Kidney tubule cell (primary cell): ENCODE measurements at regions not wholly inside any gene's neighbourhood (a gene's known extent, or its start where the extent isn't known, plus 50 kb on each side); places are given as distances from the start of the nearest gene placed in this dataset.

ENCODE experiments used
- DNase-seq: peaks from one replicate; pipeline ENCODE4 v3.0.0-alpha.2; 2018; ENCODE audit warnings: low spot score

- no peak for DNase-seq
Observed at GRCh38 chrX:42946544-42947194, 168.7 kb upstream of the PPP1R2C start.

GRCh38 chrX:42948723-42949657 lies 171.0 kb upstream of the PPP1R2C start:
- DNase-seq = no peak

- no peak for DNase-seq
Observed at GRCh38 chrX:42951747-42952146, 173.8 kb upstream of the PPP1R2C start.

DNA sequence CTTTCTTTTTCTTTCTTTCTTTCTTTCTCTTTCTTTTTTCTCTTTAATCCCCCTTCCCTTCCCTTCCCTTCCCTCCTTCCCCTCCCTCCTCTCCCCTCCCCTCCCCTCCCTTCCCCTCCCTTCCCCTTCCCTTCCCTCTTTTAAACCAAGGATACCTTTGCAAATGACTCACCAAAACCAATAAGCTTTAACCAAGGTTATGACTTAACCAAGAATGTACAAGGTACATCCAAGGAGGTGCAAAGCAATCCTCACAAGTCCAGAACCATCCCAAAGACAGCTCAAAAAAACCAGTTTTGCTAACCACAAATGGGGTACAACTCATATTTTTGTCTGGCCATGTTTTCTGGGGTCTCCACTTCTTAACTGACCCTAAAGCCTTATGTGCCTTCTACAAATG lies 174.7 kb upstream of the PPP1R2C start:
- DNase-seq = peak; percentile 61

GRCh38 chrX:42954880-42955279 lies 176.9 kb upstream of the PPP1R2C start:
- no peak for DNase-seq

DNA sequence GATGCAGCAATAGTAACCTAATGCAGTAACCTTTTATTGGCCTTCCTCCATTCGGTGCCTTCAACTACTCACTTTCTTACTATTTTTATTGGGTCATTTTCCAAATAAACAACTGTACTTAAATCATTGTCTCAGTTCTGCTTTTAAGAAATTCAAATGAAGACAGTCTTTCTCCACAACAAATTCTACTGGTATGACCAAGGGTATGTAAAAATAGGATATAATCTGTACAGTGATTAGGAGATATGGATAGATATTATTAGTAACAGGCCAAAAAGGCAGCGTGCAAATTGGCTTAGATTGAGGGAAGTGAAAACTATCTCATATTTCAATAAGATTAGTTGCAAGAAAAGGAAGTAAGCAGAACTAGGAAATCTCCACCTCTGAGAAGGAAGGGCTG lies 177.4 kb upstream of the PPP1R2C start:
- DNase-seq = no peak

- DNase-seq = no peak
Observed at GRCh38 chrX:42967681-42968300, 189.8 kb upstream of the PPP1R2C start.

DNA sequence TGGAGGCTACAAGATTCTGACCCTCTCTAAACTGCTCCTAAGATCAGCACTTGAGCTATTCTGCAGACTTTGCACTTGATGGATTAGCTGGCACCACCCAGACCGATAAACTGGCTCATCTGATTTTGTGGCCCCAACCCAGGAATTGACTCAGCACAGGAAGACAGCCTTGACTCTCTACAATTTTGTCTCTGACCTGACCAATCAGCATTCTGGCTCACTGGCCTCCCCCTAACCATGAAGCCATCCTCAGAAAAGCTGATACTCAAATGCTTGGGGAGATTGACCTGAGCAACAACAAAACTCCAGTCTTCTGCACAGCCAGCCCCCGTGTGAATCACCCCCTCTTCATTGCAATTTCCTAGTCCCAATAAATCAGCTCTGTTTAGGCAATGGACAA lies 195.4 kb upstream of the PPP1R2C start:
- DNase-seq = no peak

GRCh38 chrX:42975906-42976305 lies 197.9 kb upstream of the PPP1R2C start:
- no peak for DNase-seq

GRCh38 chrX:42976746-42977366 lies 198.9 kb upstream of the PPP1R2C start:
- peak; percentile 9 for DNase-seq

GRCh38 chrX:42978655-42979379 lies 200.9 kb upstream of the PPP1R2C start:
- peak; percentile 77 for DNase-seq

DNA sequence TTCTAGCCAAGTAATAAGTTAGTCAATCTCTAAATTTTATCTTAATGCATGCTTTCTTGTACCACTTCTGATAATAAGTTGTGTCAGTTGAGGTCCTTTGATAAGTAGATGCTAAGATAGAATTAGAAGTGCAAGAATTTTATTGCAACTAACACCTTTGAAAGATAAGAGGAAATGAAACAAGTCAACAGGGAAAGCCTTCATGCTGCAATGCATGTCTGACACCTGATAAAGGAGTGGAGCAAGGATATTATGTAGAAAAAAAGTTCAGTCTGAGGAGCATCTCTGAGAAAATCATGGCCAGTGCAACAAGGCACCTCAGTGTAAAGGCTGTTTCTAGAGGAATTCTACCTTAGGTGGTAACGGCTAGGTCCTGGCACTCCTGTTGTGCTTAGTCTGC lies 210.7 kb upstream of the PPP1R2C start:
- DNase-seq = no peak

- peak; percentile 70 for DNase-seq
Observed at GRCh38 chrX:42992199-42992943, 214.4 kb upstream of the PPP1R2C start.

GRCh38 chrX:42996861-42997260 lies 218.9 kb upstream of the PPP1R2C start:
- peak; percentile 34 for DNase-seq

DNA sequence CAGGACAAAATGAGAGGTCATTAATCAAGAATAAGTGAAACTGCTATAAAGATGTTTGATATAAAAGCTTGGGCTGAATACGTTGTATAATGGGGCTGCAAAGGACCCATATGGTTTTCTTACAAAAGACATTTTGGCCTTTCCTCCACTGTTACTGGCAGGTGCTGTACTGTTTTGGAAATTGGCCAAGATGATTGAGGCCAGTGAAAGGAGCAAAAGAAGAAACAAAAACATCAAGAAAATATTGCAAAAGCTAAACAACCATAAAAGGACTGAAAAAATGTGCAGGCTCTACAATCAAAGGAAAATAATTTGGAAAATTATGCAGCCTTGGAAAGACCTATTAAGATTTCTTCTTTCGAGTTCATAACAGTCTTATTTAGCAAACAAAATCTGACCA lies 222.2 kb upstream of the PPP1R2C start:
- no peak for DNase-seq

- peak; percentile 51 for DNase-seq
Observed at GRCh38 chrX:43002526-43003203, 224.7 kb upstream of the PPP1R2C start.

DNA sequence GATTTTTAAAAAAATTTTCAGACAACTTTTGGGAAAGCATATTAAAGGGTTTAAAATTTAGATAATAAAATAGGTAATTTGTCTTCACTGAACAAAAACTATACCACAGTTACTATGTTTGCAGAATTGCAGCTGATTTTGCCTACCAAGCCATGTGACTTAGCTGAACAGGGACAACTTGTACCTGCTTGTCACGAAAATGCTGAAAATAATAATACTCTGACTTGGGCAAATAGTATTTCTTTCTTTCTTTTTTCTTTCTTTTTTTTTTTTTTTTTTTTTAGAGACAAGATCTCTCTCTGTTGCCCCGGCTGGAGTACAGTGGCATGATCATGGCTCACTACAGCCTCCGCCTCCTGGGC lies 225.2 kb upstream of the PPP1R2C start:
- DNase-seq = no peak

DNA sequence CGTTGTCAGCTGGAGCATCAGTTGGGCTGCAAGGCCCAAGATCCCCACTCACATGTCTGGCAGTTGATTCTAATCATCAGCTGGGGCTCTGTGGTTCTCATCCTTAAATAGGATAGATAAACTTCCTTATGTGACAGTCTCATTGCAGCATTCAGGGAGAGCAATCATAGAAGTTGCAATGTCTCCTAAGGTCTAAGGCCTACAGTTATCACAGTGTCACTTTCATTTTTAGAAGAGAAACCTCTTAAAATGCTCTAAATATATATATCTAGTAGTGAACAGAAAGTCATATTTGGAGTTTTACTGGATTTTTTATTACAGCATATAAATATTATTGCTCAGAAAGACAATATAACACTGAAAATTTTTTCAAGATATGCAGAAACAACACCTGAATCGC lies 226.0 kb upstream of the PPP1R2C start:
- DNase-seq = no peak

DNA sequence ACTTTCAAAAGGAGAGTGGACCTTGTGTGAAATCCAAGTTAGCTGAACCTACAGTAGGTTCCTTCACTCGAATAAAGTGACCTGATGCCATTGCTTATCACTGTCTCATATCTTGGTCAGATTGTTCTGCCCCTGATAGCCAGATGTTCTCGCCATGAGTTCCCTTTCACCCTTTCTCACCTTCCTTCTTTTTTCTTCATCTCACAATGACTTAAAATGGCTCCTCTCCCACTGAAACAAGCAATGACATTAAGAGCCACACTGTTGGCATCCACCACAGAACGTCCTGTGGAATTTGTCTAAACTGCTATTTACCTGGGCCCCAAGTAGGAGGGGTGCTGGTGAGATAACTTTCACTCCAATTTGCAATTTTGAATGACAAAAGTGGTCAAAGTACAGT lies 227.6 kb upstream of the PPP1R2C start:
- DNase-seq = no peak

DNA sequence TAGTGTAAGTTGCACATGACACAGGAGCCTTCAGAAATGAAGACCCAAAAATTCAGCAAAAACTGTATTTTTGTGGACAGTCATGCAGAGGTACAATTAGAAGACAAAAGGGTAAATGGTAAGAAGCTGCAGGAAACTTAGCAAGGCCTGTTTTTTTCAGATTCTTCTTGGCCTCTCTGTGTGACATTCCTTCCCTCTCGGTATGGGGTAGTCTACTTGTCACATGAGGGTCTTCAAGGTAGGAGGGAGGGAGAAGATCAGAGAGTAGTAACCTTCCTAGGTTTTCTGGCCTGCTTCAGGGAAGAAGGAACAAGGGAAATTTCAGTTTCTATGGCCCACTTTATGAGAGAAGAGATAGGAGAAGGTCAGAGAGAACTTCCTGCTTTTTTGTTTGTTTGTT lies 230.4 kb upstream of the PPP1R2C start:
- no peak for DNase-seq

- DNase-seq = no peak
Observed at GRCh38 chrX:43016021-43016420, 238.1 kb upstream of the PPP1R2C start.
